ENCODE measurements at regions not wholly inside any gene's neighbourhood (a gene's known extent, or its start where the extent isn't known, plus 50 kb on each side); places are given as distances from the start of the nearest gene placed in this dataset.

GRCh38 chr6:140205795-140206593, 831.5 kb upstream of the CITED2 start:
- H3K79me2 ChIP-seq (ENCODE audit: insufficient read depth, low read length), result no peaks in the 10 kb centered on the region
- no peak overlapping the region for H3K4me2 ChIP-seq (ENCODE audit: low read depth, low read length, poor library complexity, severe bottlenecking)
- H3K9ac ChIP-seq (ENCODE audit: low read length), result no peak overlapping the region
- no peaks in the 10 kb centered on the region for H3K27me3 ChIP-seq (ENCODE audit: low read length)
- H2AFZ ChIP-seq (ENCODE audit: low read depth, low read length, severe bottlenecking), result no peak overlapping the region
- no peak overlapping the region for H3K4me3 ChIP-seq (ENCODE audit: insufficient read depth, low read length, poor library complexity, severe bottlenecking)
- no peaks in the 10 kb centered on the region for H4K20me1 ChIP-seq (ENCODE audit: low read depth, low read length)
- H3K36me3 ChIP-seq (ENCODE audit: low read length), result no peaks in the 10 kb centered on the region
- H3K9me3 ChIP-seq (ENCODE audit: insufficient read depth, low read length), result no peaks in the 10 kb centered on the region
- no peak overlapping the region for H3K27ac ChIP-seq (ENCODE audit: low read depth, low read length)
- no peaks in the 10 kb centered on the region for H3F3A ChIP-seq (ENCODE audit: insufficient read depth)
- no peaks in the 10 kb centered on the region for H3K9me2 ChIP-seq (replicated peaks; ENCODE audit: insufficient read depth, low read length)
- TF ChIP-seq CTCF (IDR thresholded peaks at IDR 0.05; ENCODE audit: insufficient read depth, low read length, poor library complexity, severe bottlenecking) (no peak), EZH2phosphoT487 (conservative IDR thresholded peaks at IDR 0.05; ENCODE audit: low read length) (no peak)

GRCh38 chr6:140204154-140204553, 829.7 kb upstream of the CITED2 start:
- H3K27me3 ChIP-seq (ENCODE audit: low read length), result no peaks in the 10 kb centered on the region
- no peak overlapping the region for H3K27ac ChIP-seq (ENCODE audit: low read depth, low read length)
- H3F3A ChIP-seq (ENCODE audit: insufficient read depth), result no peaks in the 10 kb centered on the region
- H3K4me3 ChIP-seq (ENCODE audit: insufficient read depth, low read length, poor library complexity, severe bottlenecking), result no peak overlapping the region
- no peaks in the 10 kb centered on the region for H3K9me2 ChIP-seq (replicated peaks; ENCODE audit: insufficient read depth, low read length)
- H3K9ac ChIP-seq (ENCODE audit: low read length), result no peak overlapping the region
- no peaks in the 10 kb centered on the region for H3K79me2 ChIP-seq (ENCODE audit: insufficient read depth, low read length)
- no peaks in the 10 kb centered on the region for H4K20me1 ChIP-seq (ENCODE audit: low read depth, low read length)
- TF ChIP-seq CTCF (IDR thresholded peaks at IDR 0.05; ENCODE audit: insufficient read depth, low read length, poor library complexity, severe bottlenecking) (no peak), EZH2phosphoT487 (conservative IDR thresholded peaks at IDR 0.05; ENCODE audit: low read length) (no peak)
- no peaks in the 10 kb centered on the region for H3K36me3 ChIP-seq (ENCODE audit: low read length)
- H3K9me3 ChIP-seq (ENCODE audit: insufficient read depth, low read length), result no peaks in the 10 kb centered on the region
- H2AFZ ChIP-seq (ENCODE audit: low read depth, low read length, severe bottlenecking), result no peak overlapping the region
- H3K4me2 ChIP-seq (ENCODE audit: low read depth, low read length, poor library complexity, severe bottlenecking), result no peak overlapping the region

- H3K27me3 ChIP-seq (ENCODE audit: low read length), result no peaks in the 10 kb centered on the region
- H3K9me2 ChIP-seq (replicated peaks; ENCODE audit: insufficient read depth, low read length), result no peaks in the 10 kb centered on the region
- no peaks in the 10 kb centered on the region for H3K9me3 ChIP-seq (ENCODE audit: insufficient read depth, low read length)
- TF ChIP-seq EZH2phosphoT487 (conservative IDR thresholded peaks at IDR 0.05; ENCODE audit: low read length), result no peak
- TF ChIP-seq CTCF (IDR thresholded peaks at IDR 0.05; ENCODE audit: insufficient read depth, low read length, poor library complexity, severe bottlenecking), result no peak
- H3K4me3 ChIP-seq (ENCODE audit: insufficient read depth, low read length, poor library complexity, severe bottlenecking), result no peak overlapping the region
- no peak overlapping the region for H3K9ac ChIP-seq (ENCODE audit: low read length)
- H3K27ac ChIP-seq (ENCODE audit: low read depth, low read length), result no peak overlapping the region
- H2AFZ ChIP-seq (ENCODE audit: low read depth, low read length, severe bottlenecking), result no peak overlapping the region
- no peaks in the 10 kb centered on the region for H3K79me2 ChIP-seq (ENCODE audit: insufficient read depth, low read length)
- H4K20me1 ChIP-seq (ENCODE audit: low read depth, low read length), result no peaks in the 10 kb centered on the region
- H3K4me2 ChIP-seq (ENCODE audit: low read depth, low read length, poor library complexity, severe bottlenecking), result no peak overlapping the region
- H3F3A ChIP-seq (ENCODE audit: insufficient read depth), result no peaks in the 10 kb centered on the region
- H3K36me3 ChIP-seq (ENCODE audit: low read length), result no peaks in the 10 kb centered on the region
These were observed 829.3 kb upstream of the CITED2 start for GRCh38 chr6:140203661-140204147.
